K562 (cell line): ENCODE measurements at regions not wholly inside any gene's neighbourhood (a gene's known extent, or its start where the extent isn't known, plus 50 kb on each side); places are given as distances from the start of the nearest gene placed in this dataset.

ENCODE experiments used
- ATAC-seq: fragments of 200-7000 bp; cut with Tn5 transposase; 3 replicates; pipeline ENCODE4 v1.9.1; 2020; ENCODE audit warnings: moderate library complexity
- BruUV-seq: library from RNA; stranded (reverse); fragments of 400-500 nt; replicated peaks from 2 replicates; lab custom pipeline; 2021; lab: Mats Ljungman, UMichigan
- CTCF ChIA-PET: fragments of 300-600 bp; formaldehyde crosslinking; extraction: SDS; loops from one replicate; lab custom pipeline; 2021; ENCODE audit warnings: low intra/inter-chr PET ratio; lab: Yijun Ruan, JAX
- POLR2A ChIA-PET: fragments of 300-600, 350-650 bp; sonication (Branson Sonifier 250); formaldehyde crosslinking; extraction: SDS; loops from one replicate; lab custom pipeline; 2021; ENCODE audit warnings: antibody characterized with exemption, inconsistent platforms; lab: Yijun Ruan, JAX
- DNase-seq, 4 experiments: peaks; one replicate each; pipeline versions ENCODE4 v3.0.0 to v3.0.0-alpha.2; 2011 to 2018; ENCODE audit warnings: low spot score in 3 of 4, mixed read lengths in 3 of 4; ENCODE audit errors: extremely low read depth in 1 of 4
- FAIRE-seq: peaks from 2 replicates; lab custom pipeline; 2011; peaks lifted over from hg19 to GRCh38; lab: Jason Lieb, UNC
- H2AFZ ChIP-seq: 2 replicates; pipeline ENCODE4 v1.6.0; 2011; ENCODE audit warnings: low read depth, low read length, control low read depth, inconsistent platforms
- H3K27ac ChIP-seq: fragments of 200-600 bp; 3 replicates; pipeline ENCODE4 v1.8.0; 2011; ENCODE audit warnings: low read depth, mild to moderate bottlenecking, control low read depth, inconsistent platforms, low read length, moderate library complexity, mixed read lengths; ENCODE audit errors: extremely low read depth
- H3K27me3 ChIP-seq, 2 experiments: fragments of 300-600 bp in 1 of 2; 2 replicates in 1 of 2; 3 replicates in 1 of 2; pipeline versions ENCODE4 v1.6.0 to v1.8.0; 2011; ENCODE audit warnings: inconsistent platforms in 2 of 2, low read length in 2 of 2, mild to moderate bottlenecking in 1 of 2, mixed read lengths in 1 of 2, moderate library complexity in 1 of 2; ENCODE audit not compliant: control insufficient read depth in 2 of 2, insufficient read depth in 2 of 2
- H3K36me3 ChIP-seq: fragments of 300-600 bp; 3 replicates; pipeline ENCODE4 v1.8.0; 2011; ENCODE audit warnings: mild to moderate bottlenecking, low read length, inconsistent platforms; ENCODE audit not compliant: control insufficient read depth, insufficient read depth
- H3K4me1 ChIP-seq, 2 experiments: fragments of 200-600 bp in 1 of 2; replicated peaks in 1 of 2; 2 replicates in 1 of 2; 3 replicates in 1 of 2; pipeline versions ENCODE4 v1.5.1 to v1.8.0; 2011; ENCODE audit warnings: inconsistent platforms in 2 of 2, low read length in 2 of 2, mild to moderate bottlenecking in 1 of 2, mixed read lengths in 1 of 2, moderate library complexity in 1 of 2; ENCODE audit not compliant: control insufficient read depth in 2 of 2, insufficient read depth in 2 of 2
- H3K4me2 ChIP-seq: 2 replicates; pipeline ENCODE4 v1.6.1; 2011; ENCODE audit warnings: low read length, control low read depth, inconsistent platforms, mixed read lengths; ENCODE audit not compliant: insufficient read depth
- H3K4me3 ChIP-seq: fragments of 200-600 bp; sonication (generic), shearing (Covaris generic); 2 replicates; pipeline ENCODE4 v1.5.1; 2016; ENCODE audit warnings: control low read depth, inconsistent platforms
- H3K79me2 ChIP-seq: fragments of 200-600 bp; 3 replicates; pipeline ENCODE4 v1.8.0; 2011; ENCODE audit warnings: low read length, inconsistent platforms; ENCODE audit not compliant: control insufficient read depth, insufficient read depth
- H3K9ac ChIP-seq, 2 experiments: 2 replicates each; pipeline versions ENCODE4 v1.6.0 to v1.6.1; 2011; ENCODE audit warnings: low read depth in 2 of 2, low read length in 2 of 2, control low read depth in 1 of 2, inconsistent platforms in 1 of 2, mild to moderate bottlenecking in 1 of 2, mixed read lengths in 1 of 2; ENCODE audit not compliant: insufficient read depth in 1 of 2
- H3K9me1 ChIP-seq: one replicate; pipeline ENCODE4 v1.6.0; 2011; ENCODE audit warnings: inconsistent platforms, mild to moderate bottlenecking, low read length, moderate library complexity; ENCODE audit not compliant: control insufficient read depth, insufficient read depth
- H3K9me3 ChIP-seq: replicated peaks from 2 replicates; pipeline ENCODE4 v1.5.1; 2011; ENCODE audit warnings: low read depth, low read length, inconsistent platforms; ENCODE audit not compliant: control insufficient read depth, insufficient read depth
- H4K20me1 ChIP-seq: replicated peaks from 2 replicates; pipeline ENCODE4 v1.6.1; 2011; ENCODE audit warnings: low read length, inconsistent platforms, mixed read lengths; ENCODE audit not compliant: control insufficient read depth, insufficient read depth
- ATF1 ChIP-seq, 2 experiments: fragments of 450-650 bp in 1 of 2; IDR thresholded peaks; 2 replicates each; pipeline ENCODE4 v1.6.1; 2016; ENCODE audit warnings: missing compliant biosample characterization in 1 of 2, missing genetic modification characterization in 1 of 2
- CREB5 ChIP-seq: fragments of 250-450 bp; sonication (Bioruptor Pico); IDR thresholded peaks from 2 replicates; pipeline ENCODE4 v1.5.0; 2020; ENCODE audit warnings: mild to moderate bottlenecking
- E2F1 ChIP-seq: sonication (generic); formaldehyde crosslinking; IDR thresholded peaks from 2 replicates; pipeline ENCODE4 v1.8.1; 2023; ENCODE audit warnings: mild to moderate bottlenecking, missing genetic modification reagents, moderate library complexity
- EZH2 ChIP-seq: IDR thresholded peaks from 2 replicates; pipeline ENCODE4 v1.6.1; 2012; ENCODE audit warnings: low read depth, mild to moderate bottlenecking, inconsistent platforms, low read length, borderline replicate concordance
- NCOA1 ChIP-seq: fragments of 450-650 bp; IDR thresholded peaks from 2 replicates; pipeline ENCODE4 v1.6.1; 2016; ENCODE audit warnings: low read depth
- RBM25 ChIP-seq: fragments of 200-400 bp; formaldehyde crosslinking; IDR thresholded peaks from 2 replicates; pipeline ENCODE4 v1.6.1; 2018; ENCODE audit warnings: low read length, low read depth, moderate library complexity; ENCODE audit not compliant: severe bottlenecking
- TEAD1 ChIP-seq, 2 experiments: fragments of 450-650 bp in 1 of 2; sonication (generic) in 1 of 2; formaldehyde crosslinking; IDR thresholded peaks; 2 replicates each; pipeline versions ENCODE4 v1.4.0 to v1.8.0; 2020 to 2022; ENCODE audit warnings: mild to moderate bottlenecking in 2 of 2, missing genetic modification reagents in 1 of 2
- ZBTB43 ChIP-seq: sonication (generic); formaldehyde crosslinking; IDR thresholded peaks from 2 replicates; pipeline ENCODE4 v1.8.0; 2023; ENCODE audit warnings: mild to moderate bottlenecking, missing genetic modification reagents
- ZNF778 ChIP-seq: fragments of 450-650 bp; formaldehyde crosslinking; IDR thresholded peaks from 2 replicates; pipeline ENCODE4 v1.4.0; 2020; ENCODE audit warnings: mild to moderate bottlenecking, moderate library complexity
- WGBS: fragments of 100-300 bp; shearing (Covaris generic); methylation state at CpG from one replicate; pipeline ENCODE4 v1.1.6; 2016; ENCODE audit warnings: low coverage, mixed read lengths; ENCODE audit not compliant: insufficient coverage; ENCODE audit errors: missing lambda C conversion rate; 5-methylcytosine and 5-hydroxymethylcytosine counted together
- in situ Hi-C: fragments of 300-500 bp; cut with MboI; formaldehyde crosslinking; loops from 4 replicates; pipeline ENCODE4 v1.15.0; 2018; ENCODE audit warnings: inconsistent platforms, mixed read lengths
- intact Hi-C: fragments of 100-400 bp; cut with micrococcal nuclease; formaldehyde crosslinking; loops from 2 replicates; pipeline ENCODE4 v1.14.2; 2022

GRCh38 chr9:65411336-65411735, 126.3 kb upstream of the FOXD4L5 start:
- BruUV-seq = no TSS peak
- CTCF ChIA-PET = no interaction called here
- intact Hi-C loops = no loop called here

GRCh38 chr9:65410926-65411325, 125.9 kb upstream of the FOXD4L5 start:
- no peaks in the 10 kb centered on the region for H3K9me3 ChIP-seq
- CTCF ChIA-PET = no interaction called here
- H3K79me2 ChIP-seq = no peaks in the 10 kb centered on the region
- H3K4me2 ChIP-seq = no peak overlapping the region
- POLR2A ChIA-PET = no interaction called here
- no peak for ATAC-seq
- no peaks in the 10 kb centered on the region for H3K9me1 ChIP-seq
- FAIRE-seq = no peak
- peaks cover 0 to 25% of the 10 kb centered on the region in 2 experiments; a peak in 3 of 5 replicates for H3K27me3 ChIP-seq
- in situ Hi-C loops = no loop called here
- no peaks in the 10 kb centered on the region for H4K20me1 ChIP-seq
- no peak for DNase-seq
- no peak overlapping the region for H2AFZ ChIP-seq
- no peak overlapping the region for H3K4me3 ChIP-seq
- BruUV-seq = no TSS peak
- H3K4me1 ChIP-seq = no peaks in the 10 kb centered on the region; a peak in 1 of 5 replicates
- H3K27ac ChIP-seq = no peak overlapping the region
- no peak overlapping the region for H3K9ac ChIP-seq
- H3K36me3 ChIP-seq = no peaks in the 10 kb centered on the region
- 12% methylated on average over 7 of the region's 14 CpGs for WGBS
- intact Hi-C loops = no loop called here
- TF ChIP-seq EZH2 (no peak), E2F1 (CRISPR knock-in tag) (no peak), NCOA1 (no peak), ATF1 (CRISPR knock-in tag; IDR thresholded peaks at IDR 0.05) (no peak), ATF1 (tag; IDR thresholded peaks at IDR 0.05) (no peak), ZNF778 (CRISPR knock-in tag) (no peak), CREB5 (CRISPR knock-in tag) (no peak), RBM25 (no peak), TEAD1 (CRISPR knock-in tag; IDR thresholded peaks at IDR 0.05) (no peak)

More at GRCh38 chr9:65411336-65411735, 126.3 kb upstream of the FOXD4L5 start:
- no peak overlapping the region for H3K9ac ChIP-seq
- POLR2A ChIA-PET = no interaction called here
- no peak overlapping the region for H3K27ac ChIP-seq
- no peak for DNase-seq
- no peak overlapping the region for H2AFZ ChIP-seq
- H3K9me3 ChIP-seq = no peaks in the 10 kb centered on the region
- no peaks in the 10 kb centered on the region for H4K20me1 ChIP-seq
- H3K36me3 ChIP-seq = no peaks in the 10 kb centered on the region
- no peaks in the 10 kb centered on the region; a peak in 1 of 5 replicates for H3K4me1 ChIP-seq
- TF ChIP-seq ZBTB43 (CRISPR knock-in tag) = no peak
- peaks cover 0 to 25% of the 10 kb centered on the region in 2 experiments; a peak in 3 of 5 replicates for H3K27me3 ChIP-seq
- WGBS = 19% methylated on average over 8 of the region's 9 CpGs
- H3K79me2 ChIP-seq = no peaks in the 10 kb centered on the region
- no peak for ATAC-seq
- no peak overlapping the region for H3K4me2 ChIP-seq
- no peak overlapping the region for H3K4me3 ChIP-seq
- no peak for FAIRE-seq
- no peaks in the 10 kb centered on the region for H3K9me1 ChIP-seq
- in situ Hi-C loops = no loop called here
